ENCODE measurements at regions not wholly inside any gene's neighbourhood (a gene's known extent, or its start where the extent isn't known, plus 50 kb on each side); places are given as distances from the start of the nearest gene placed in this dataset.

DNA sequence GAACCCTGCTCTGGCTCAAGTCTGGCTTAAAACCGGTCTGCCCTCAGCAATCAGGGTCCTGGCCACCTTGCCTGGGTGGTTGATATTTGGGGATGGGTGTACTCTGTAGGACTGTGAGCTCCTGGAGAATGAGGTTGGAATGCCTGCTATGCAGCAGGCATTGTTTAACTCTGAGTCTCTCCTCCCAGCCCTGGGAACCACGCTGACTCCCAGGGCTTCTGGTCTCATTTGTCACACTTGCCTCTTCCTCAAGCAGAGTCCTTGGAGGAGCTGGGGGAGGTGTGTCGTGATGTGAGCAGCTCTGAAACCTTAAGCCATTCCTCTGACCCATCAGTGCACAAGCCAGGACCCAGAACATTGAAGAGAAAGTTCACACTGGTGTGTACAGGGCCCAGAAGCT is 340.1 kb downstream of the MN1 start:
- Histone ChIP-seq H3K79me2 (ENCODE audit: insufficient read depth, low read length) (no peaks in the 10 kb centered on the region), H3K9me3 (ENCODE audit: low read length) (no peaks in the 10 kb centered on the region), H3F3A (ENCODE audit: insufficient read depth, low read length) (no peaks in the 10 kb centered on the region), H2AFZ (ENCODE audit: low read length) (no peak overlapping the region), H3K4me3 (ENCODE audit: low read depth, low read length, poor library complexity, severe bottlenecking) (no peak overlapping the region), H3K27ac (ENCODE audit: low read depth, low read length, poor library complexity, severe bottlenecking) (no peak overlapping the region), H3K36me3 (ENCODE audit: insufficient read depth, low read length) (no peaks in the 10 kb centered on the region), H3K4me2 (ENCODE audit: low read length) (no peak overlapping the region), H3K9me2 (ENCODE audit: low read depth, low read length) (no peaks in the 10 kb centered on the region), H3K9ac (ENCODE audit: low read length) (no peak overlapping the region), H3K4me1 (ENCODE audit: insufficient read depth, low read length, severe bottlenecking) (no peaks in the 10 kb centered on the region), H3K27me3 (ENCODE audit: insufficient read depth, low read length) (no peaks in the 10 kb centered on the region), H4K20me1 (ENCODE audit: insufficient read depth, low read length) (no peaks in the 10 kb centered on the region)
- TF ChIP-seq, protein P1, sequence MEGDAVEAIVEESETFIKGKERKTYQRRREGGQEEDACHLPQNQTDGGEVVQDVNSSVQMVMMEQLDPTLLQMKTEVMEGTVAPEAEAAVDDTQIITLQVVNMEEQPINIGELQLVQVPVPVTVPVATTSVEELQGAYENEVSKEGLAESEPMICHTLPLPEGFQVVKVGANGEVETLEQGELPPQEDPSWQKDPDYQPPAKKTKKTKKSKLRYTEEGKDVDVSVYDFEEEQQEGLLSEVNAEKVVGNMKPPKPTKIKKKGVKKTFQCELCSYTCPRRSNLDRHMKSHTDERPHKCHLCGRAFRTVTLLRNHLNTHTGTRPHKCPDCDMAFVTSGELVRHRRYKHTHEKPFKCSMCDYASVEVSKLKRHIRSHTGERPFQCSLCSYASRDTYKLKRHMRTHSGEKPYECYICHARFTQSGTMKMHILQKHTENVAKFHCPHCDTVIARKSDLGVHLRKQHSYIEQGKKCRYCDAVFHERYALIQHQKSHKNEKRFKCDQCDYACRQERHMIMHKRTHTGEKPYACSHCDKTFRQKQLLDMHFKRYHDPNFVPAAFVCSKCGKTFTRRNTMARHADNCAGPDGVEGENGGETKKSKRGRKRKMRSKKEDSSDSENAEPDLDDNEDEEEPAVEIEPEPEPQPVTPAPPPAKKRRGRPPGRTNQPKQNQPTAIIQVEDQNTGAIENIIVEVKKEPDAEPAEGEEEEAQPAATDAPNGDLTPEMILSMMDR (IDR thresholded peaks at IDR 0.05; ENCODE audit: low read length) = no peak
- TF ChIP-seq EZH2 (IDR thresholded peaks at IDR 0.05; ENCODE audit: borderline replicate concordance, low read length) = no peak

DNA sequence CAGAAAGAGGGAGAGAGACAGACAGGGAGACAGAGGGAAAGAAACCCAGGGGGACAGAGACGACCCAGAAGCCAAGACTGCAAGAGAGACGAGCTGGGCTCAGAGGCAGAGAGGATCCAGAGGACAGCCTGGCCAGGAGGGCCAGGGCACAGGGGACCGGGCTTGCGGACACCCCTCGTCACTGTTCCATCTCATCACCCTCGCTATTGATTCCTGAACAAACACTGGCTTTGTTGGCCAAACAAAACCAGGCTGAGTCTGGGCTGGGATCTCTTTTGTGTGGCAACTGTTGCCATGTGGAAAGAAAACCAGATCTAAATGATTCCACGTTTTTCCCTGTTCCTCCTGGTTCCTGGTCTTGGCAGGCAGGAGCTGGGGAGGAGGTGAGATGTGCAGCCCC is 339.4 kb downstream of the MN1 start:
- no peaks in the 10 kb centered on the region for H3K36me3 ChIP-seq (ENCODE audit: insufficient read depth, low read length)
- H3K27me3 ChIP-seq (ENCODE audit: insufficient read depth, low read length) = no peaks in the 10 kb centered on the region
- no peaks in the 10 kb centered on the region for H4K20me1 ChIP-seq (ENCODE audit: insufficient read depth, low read length)
- no peak overlapping the region for H3K9ac ChIP-seq (ENCODE audit: low read length)
- H3K4me3 ChIP-seq (ENCODE audit: low read depth, low read length, poor library complexity, severe bottlenecking) = no peak overlapping the region
- no peaks in the 10 kb centered on the region for H3F3A ChIP-seq (ENCODE audit: insufficient read depth, low read length)
- H3K27ac ChIP-seq (ENCODE audit: low read depth, low read length, poor library complexity, severe bottlenecking) = no peak overlapping the region
- H2AFZ ChIP-seq (ENCODE audit: low read length) = no peak overlapping the region
- H3K4me1 ChIP-seq (ENCODE audit: insufficient read depth, low read length, severe bottlenecking) = no peaks in the 10 kb centered on the region
- H3K9me2 ChIP-seq (ENCODE audit: low read depth, low read length) = no peaks in the 10 kb centered on the region
- H3K79me2 ChIP-seq (ENCODE audit: insufficient read depth, low read length) = no peaks in the 10 kb centered on the region
- TF ChIP-seq, protein P1 (IDR thresholded peaks at IDR 0.05; ENCODE audit: low read length) = no peak
- TF ChIP-seq EZH2 (IDR thresholded peaks at IDR 0.05; ENCODE audit: borderline replicate concordance, low read length) = no peak
- no peak overlapping the region for H3K4me2 ChIP-seq (ENCODE audit: low read length)
- H3K9me3 ChIP-seq (ENCODE audit: low read length) = no peaks in the 10 kb centered on the region

DNA sequence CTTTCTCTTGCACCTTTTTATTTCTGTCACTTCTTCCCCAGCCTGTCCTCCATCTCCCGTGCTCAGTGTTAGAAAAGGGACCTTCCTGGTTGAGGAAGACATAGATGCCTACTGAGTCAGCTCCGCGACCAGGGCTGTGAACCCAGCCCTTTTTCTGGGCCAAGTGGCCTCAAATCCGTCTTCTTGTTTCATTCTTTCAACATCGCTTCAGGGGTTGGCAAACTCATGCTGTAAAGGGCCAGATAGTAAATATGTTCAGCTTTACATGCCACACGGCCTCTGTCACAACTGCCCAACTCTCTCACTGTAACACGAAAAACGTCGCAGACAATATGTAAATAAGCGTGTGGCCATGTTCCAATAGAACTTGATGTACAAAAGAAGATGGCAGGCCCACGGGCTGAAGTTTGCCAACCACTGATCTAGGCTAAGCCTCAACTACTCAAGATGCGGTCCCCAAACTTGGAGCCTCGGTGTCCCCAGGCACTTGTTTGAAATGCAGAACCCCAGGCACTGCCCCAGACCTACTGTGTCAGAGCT is 338.4 kb downstream of the MN1 start:
- Histone ChIP-seq H2AFZ (ENCODE audit: low read length) (no peak overlapping the region), H4K20me1 (ENCODE audit: insufficient read depth, low read length) (no peaks in the 10 kb centered on the region), H3K79me2 (ENCODE audit: insufficient read depth, low read length) (no peaks in the 10 kb centered on the region), H3K4me1 (ENCODE audit: insufficient read depth, low read length, severe bottlenecking) (no peaks in the 10 kb centered on the region), H3K9me2 (ENCODE audit: low read depth, low read length) (no peaks in the 10 kb centered on the region), H3K4me3 (ENCODE audit: low read depth, low read length, poor library complexity, severe bottlenecking) (no peak overlapping the region), H3K9ac (ENCODE audit: low read length) (no peak overlapping the region), H3K4me2 (ENCODE audit: low read length) (no peak overlapping the region), H3K27me3 (ENCODE audit: insufficient read depth, low read length) (no peaks in the 10 kb centered on the region), H3K9me3 (ENCODE audit: low read length) (no peaks in the 10 kb centered on the region), H3K27ac (ENCODE audit: low read depth, low read length, poor library complexity, severe bottlenecking) (no peak overlapping the region), H3K36me3 (ENCODE audit: insufficient read depth, low read length) (no peaks in the 10 kb centered on the region), H3F3A (ENCODE audit: insufficient read depth, low read length) (no peaks in the 10 kb centered on the region)
- TF ChIP-seq, protein P1 (IDR thresholded peaks at IDR 0.05; ENCODE audit: low read length) = no peak
- no peak for TF ChIP-seq EZH2 (IDR thresholded peaks at IDR 0.05; ENCODE audit: borderline replicate concordance, low read length)

Measured in OCI-LY1 (cell line).